DMS 273 (cell line): ENCODE measurements at regions not wholly inside any gene's neighbourhood (a gene's known extent, or its start where the extent isn't known, plus 50 kb on each side); places are given as distances from the start of the nearest gene placed in this dataset.
"Not testable (repeated sequence)": the region's sequence is repeated elsewhere in the genome, so short reads cannot be mapped to it uniquely, and the experiment has no call there.

Source experiments
- DNase-seq: peaks from one replicate; lab custom pipeline; 2025; ENCODE audit not compliant: unreplicated experiment; lab: John Stamatoyannopoulos, UW

GRCh38 chr7:138169441-138169851 is 93.2 kb downstream of the AKR1D1 start:
- no peak for DNase-seq

DNA sequence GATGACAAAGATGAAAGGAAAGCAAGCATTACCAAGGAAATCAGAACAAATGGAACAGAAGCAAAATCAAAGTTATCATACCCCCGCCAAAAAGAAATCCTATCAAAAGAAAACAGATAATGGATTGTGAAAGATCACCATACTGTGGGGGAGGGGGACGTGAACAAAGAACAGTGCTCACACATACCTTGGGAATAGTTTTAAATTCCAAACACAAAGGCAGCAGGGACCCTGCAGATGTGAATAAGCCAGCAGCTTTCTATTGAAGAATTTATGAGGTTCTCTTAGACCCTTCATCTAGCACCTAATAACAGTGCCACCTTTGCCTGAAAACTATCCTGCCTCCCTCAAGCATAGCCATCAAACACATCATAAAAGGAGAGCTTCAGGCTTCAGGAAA is 94.0 kb downstream of the AKR1D1 start:
- DNase-seq: no peak

DNA sequence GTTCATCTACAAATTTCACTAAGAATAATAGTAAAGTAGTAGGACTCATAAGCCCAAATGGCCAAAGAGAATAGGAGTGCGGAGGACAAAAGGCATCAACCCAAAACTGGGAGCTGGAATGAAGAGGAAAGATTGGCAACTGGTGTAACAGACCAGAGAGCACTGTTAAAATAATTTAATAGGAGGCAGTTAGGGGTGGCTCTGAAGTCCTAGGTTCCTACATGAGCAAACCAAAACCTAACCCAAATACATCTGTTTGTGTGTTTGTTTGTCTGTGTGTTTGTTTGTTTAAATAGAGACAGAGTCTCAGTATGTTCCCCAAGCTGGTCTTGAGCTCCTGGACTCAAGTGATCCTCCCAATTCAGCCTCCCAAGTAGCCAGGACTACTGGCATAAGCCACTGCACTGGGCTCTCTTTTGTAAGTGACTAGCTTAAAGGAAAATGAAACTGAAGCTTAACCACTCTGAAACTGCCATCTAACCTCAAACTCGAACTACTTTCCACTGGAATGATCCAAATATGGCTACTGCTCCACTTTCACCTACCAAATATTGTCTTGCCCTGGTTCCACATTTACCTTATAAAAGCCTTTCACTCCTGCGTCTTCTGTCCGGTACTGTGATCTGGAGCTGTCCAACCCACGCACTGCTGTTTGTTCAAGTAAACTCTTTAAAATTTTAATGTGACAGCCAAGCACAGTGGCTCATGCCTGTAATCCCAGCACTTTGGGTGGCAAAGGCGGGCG is 94.9 kb downstream of the AKR1D1 start:
- no peak for DNase-seq

DNA sequence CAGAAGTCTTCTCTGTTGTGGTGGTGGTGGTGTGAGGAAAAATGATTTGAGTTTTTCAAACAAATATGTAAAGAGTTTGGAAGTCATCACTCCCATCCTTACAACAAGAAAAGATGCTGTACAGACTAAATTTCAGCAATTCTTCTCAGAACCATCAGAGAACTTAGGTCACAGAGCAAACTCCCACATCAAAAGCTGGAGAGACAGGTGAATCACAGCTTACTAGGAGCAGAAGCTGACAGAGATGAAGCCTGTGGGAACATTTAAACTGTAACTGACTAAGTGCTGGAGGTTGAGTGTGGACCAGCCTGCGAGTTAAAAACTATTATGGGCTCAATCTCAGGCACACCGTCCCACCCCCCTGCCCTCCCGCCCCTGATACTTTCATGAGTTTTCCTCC is 97.3 kb downstream of the AKR1D1 start:
- DNase-seq: no peak

- no peak for DNase-seq
These were observed 99.8 kb downstream of the AKR1D1 start for GRCh38 chr7:138176060-138176459.

GRCh38 chr7:138184191-138184590 is 107.9 kb downstream of the AKR1D1 start:
- DNase-seq: no peak

- DNase-seq: no peak
These were observed 109.1 kb downstream of the AKR1D1 start for GRCh38 chr7:138185132-138185908.

- no peak for DNase-seq
These were observed 110.7 kb downstream of the AKR1D1 start for GRCh38 chr7:138186951-138187351.

DNA sequence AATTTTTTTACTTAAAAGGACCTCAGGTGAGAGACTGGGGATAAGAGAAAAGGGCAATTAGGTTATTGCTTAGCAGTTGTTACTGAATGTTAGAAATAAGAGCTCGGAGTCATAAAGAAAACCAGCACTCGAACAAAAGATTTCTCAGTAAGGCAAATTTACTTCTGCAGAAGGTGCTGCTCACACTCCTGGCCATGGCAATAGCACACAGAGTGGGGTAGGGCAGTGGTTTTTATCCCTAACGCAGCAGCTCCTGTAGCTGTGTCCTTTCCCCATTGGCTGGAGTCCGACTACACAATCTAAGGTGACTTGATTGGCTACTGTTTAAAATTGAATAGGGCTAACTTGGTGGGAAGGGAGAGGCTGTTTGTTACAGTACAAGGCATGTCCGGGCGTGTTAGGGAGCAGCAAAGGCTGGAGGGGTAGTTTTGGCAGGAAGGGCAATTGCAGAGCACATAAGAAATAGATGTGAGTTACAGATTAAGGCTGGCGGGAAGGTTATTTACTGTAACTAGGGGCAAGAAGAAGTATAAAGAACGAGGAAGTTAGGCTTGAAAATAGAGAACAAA is 112.1 kb downstream of the AKR1D1 start:
- no peak for DNase-seq

- DNase-seq: no peak
These were observed 118.3 kb downstream of the AKR1D1 start for GRCh38 chr7:138194567-138194966.

DNA sequence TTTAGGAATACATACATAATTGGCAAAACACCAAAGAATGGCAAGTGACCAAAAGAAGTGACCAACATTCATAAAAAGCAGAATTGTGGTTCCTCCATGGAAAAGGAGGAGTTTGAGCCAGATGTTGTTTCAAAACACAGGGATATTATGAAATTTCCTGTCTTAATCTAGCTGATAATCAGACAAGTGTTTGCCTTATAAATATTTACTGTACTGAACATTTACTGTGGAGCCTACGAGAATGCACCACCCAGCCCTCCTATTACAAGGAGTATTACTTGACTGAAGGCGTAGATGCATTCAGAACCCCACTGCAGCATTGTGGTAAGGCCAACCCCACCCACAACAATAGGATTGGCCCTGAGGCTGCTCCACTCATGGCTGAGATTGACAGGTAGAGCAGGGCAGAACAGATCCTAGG is 118.9 kb downstream of the AKR1D1 start:
- DNase-seq: no peak

GRCh38 chr7:138196503-138196946 is 120.3 kb downstream of the AKR1D1 start:
- not testable (repeated sequence) for DNase-seq

- no peak for DNase-seq
These were observed 121.0 kb downstream of the AKR1D1 start for GRCh38 chr7:138196971-138197896.

DNA sequence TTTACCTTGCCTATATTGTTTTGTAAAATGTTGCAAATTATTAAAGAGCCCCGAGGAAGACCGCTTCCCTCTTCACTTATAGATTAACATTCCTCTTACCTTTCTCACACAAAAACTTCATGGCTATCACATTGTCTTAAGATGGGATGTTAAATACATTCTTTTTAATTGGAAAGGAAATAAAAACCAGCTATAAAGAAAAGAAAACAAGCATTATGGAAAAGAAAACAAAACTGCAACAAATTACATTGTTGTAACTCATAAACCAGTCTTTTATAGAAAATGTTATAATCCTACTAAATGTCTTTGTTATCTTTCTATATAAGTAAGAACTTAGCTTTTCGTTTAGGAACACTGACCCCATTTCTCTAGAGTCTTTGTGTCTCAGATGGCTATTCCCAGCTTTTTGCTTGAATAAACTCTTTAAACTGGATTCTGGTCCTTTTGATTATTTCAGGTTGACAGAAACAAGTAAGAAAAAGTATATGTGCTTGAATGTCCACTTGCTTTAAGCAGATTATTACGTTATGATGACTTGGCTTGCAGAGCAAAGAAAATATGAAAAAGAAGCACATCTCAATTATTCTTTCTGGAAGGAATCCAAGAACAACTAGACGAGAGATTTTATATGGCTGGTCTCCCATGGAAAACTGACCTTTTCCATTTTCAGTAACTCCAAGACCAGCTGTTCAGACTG is 128.2 kb downstream of the AKR1D1 start:
- DNase-seq: no peak

DNA sequence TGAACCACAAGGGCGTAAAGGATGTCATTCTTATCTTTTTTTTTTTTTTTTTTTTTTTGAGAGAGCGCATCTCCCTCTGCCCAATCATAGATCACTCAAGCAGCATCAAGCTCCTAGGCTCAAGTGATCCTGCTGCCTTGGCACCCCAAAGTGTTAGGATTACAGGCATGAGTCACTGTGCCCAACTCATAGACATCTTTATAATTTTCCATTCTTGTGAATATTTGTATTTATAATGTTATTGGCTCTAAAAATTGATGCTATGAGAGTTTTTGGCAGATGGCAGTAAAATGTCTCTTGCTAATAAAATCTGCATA is 128.7 kb downstream of the AKR1D1 start:
- DNase-seq: no peak

- no peak for DNase-seq
These were observed 129.4 kb downstream of the AKR1D1 start for GRCh38 chr7:138205614-138206150.

DNA sequence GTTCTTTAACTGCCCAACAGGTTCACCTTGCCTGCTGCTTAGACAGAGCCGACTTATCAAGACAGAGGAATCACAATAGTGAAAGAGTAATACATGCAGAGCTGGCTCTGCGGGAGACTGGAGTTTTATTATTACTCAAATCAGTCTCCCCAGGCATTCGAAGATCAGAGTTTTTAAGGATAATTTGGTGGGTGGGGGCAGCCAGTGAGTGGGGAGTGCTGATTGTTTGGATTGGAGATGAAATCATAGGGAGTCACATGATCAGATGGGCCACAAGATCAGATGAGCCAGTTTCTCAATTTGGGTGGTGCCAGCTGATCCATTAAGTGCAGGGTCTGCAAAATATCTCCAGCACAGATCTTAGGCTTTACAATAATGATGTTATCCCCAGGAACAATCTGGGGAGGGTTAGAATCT is 131.3 kb downstream of the AKR1D1 start:
- no peak for DNase-seq

DNA sequence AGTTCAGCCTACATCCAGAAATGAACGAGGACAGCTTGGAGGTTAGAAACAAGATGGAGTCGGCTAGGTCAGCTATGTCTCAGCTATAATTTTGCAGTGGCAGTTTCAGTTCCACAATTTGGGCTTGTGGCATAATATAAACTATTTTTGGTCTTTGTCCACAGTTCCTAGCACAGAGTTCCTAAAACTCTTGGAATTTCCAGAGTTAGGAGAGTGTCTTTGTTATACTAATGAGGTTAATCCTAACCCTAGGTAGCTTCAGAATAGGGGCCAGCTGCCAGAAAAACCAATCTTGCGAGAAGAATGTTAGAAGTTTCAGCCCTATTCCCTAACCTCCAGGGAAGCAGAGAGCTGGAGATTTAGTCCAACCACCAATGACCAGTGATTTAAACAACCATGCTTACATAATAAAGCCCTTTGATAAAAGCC is 131.9 kb downstream of the AKR1D1 start:
- DNase-seq: no peak

- no peak for DNase-seq
These were observed 132.6 kb downstream of the AKR1D1 start for GRCh38 chr7:138208864-138209263.

GRCh38 chr7:138212314-138212713 is 136.1 kb downstream of the AKR1D1 start:
- no peak for DNase-seq
